HEK293 (cell line): ENCODE measurements at regions not wholly inside any gene's neighbourhood (a gene's known extent, or its start where the extent isn't known, plus 50 kb on each side); places are given as distances from the start of the nearest gene placed in this dataset.

Experiments
- CTCF ChIP-seq: fragments of 450-650 bp; formaldehyde crosslinking; IDR thresholded peaks from 2 replicates; pipeline ENCODE4 v1.5.1; 2016; ENCODE audit warnings: missing biosample characterization, missing genetic modification characterization
- KLF8 ChIP-seq: fragments of 450-650 bp; formaldehyde crosslinking; IDR thresholded peaks from 2 replicates; pipeline ENCODE4 v1.5.1; 2016; ENCODE audit warnings: missing biosample characterization, missing genetic modification characterization
- RBAK ChIP-seq: fragments of 450-650 bp; formaldehyde crosslinking; IDR thresholded peaks from 2 replicates; pipeline ENCODE4 v1.5.1; 2016; ENCODE audit warnings: missing biosample characterization, missing genetic modification characterization
- REST ChIP-seq: fragments of 450-650 bp; formaldehyde crosslinking; IDR thresholded peaks from 2 replicates; pipeline ENCODE4 v1.5.1; 2016; ENCODE audit warnings: missing biosample characterization, missing genetic modification characterization
- ZNF175 ChIP-seq: fragments of 450-650 bp; formaldehyde crosslinking; IDR thresholded peaks from 2 replicates; pipeline ENCODE4 v1.5.1; 2016; ENCODE audit warnings: missing biosample characterization, missing genetic modification characterization
- ZNF654 ChIP-seq: fragments of 450-650 bp; formaldehyde crosslinking; IDR thresholded peaks from 2 replicates; pipeline ENCODE4 v1.5.1; 2016; ENCODE audit warnings: low read depth, missing biosample characterization, missing genetic modification characterization
- ZNF830 ChIP-seq: fragments of 450-650 bp; IDR thresholded peaks from 2 replicates; pipeline ENCODE4 v1.5.0; 2018; ENCODE audit warnings: missing biosample characterization, missing genetic modification characterization, low read depth, mild to moderate bottlenecking, moderate library complexity

- TF ChIP-seq RBAK (tag by site-specific recombination) = no peak
- TF ChIP-seq ZNF175 (tag by site-specific recombination) = no peak
- TF ChIP-seq KLF8 (tag by site-specific recombination) = no peak
- no peak for TF ChIP-seq ZNF830 (tag by site-specific recombination)
- TF ChIP-seq CTCF (tag by site-specific recombination) = no peak
- no peak for TF ChIP-seq ZNF654 (tag by site-specific recombination)
- no peak for TF ChIP-seq REST (tag by site-specific recombination)
Observed at GRCh38 chr4:52265781-52266525, 214.8 kb downstream of the SPATA18 start.
